Thoracic aorta (tissue), 2 donors: ENCODE measurements at regions not wholly inside any gene's neighbourhood (a gene's known extent, or its start where the extent isn't known, plus 50 kb on each side); places are given as distances from the start of the nearest gene placed in this dataset.

Experiments used
- ATAC-seq: fragments of 150-250 bp; one replicate; pipeline ENCODE4 v1.8.0; 2017; ENCODE audit warnings: low read depth; ENCODE audit not compliant: insufficient number of reproducible peaks, low FRiP score
- DNase-seq: peaks from one replicate; pipeline ENCODE4 v3.0.0-alpha.2; 2020; ENCODE audit warnings: low spot score
- H3K27ac ChIP-seq, 2 donors: fragments of 200-600 bp; sonication (generic); 1 replicate in 1 of 2; 2 replicates in 1 of 2; pipeline ENCODE4 v1.5.1; 2016; ENCODE audit warnings: mild to moderate bottlenecking in 2 of 2, moderate library complexity in 2 of 2
- H3K27me3 ChIP-seq: fragments of 200-600 bp; sonication (generic); replicated peaks from 2 replicates; pipeline ENCODE4 v1.6.0; 2016; ENCODE audit warnings: mild to moderate bottlenecking; ENCODE audit not compliant: insufficient read depth
- H3K36me3 ChIP-seq: fragments of 200-600 bp; sonication (generic); one replicate; pipeline ENCODE4 v1.5.1; 2016
- H3K4me1 ChIP-seq, 2 donors: fragments of 200-600 bp; sonication (generic); 1 replicate in 1 of 2; 2 replicates in 1 of 2; pipeline versions ENCODE4 v1.5.1 to v1.6.0; 2016; ENCODE audit warnings: low read depth in 2 of 2, mild to moderate bottlenecking in 1 of 2; ENCODE audit not compliant: control insufficient read depth in 1 of 2
- H3K4me3 ChIP-seq: fragments of 200-600 bp; sonication (generic); 2 replicates; pipeline ENCODE4 v1.5.1; 2016; ENCODE audit warnings: mild to moderate bottlenecking
- H3K9me3 ChIP-seq: fragments of 200-600 bp; sonication (generic); 2 replicates; pipeline ENCODE4 v1.5.1; 2016
- CTCF ChIP-seq: fragments of 200-600 bp; sonication (generic); IDR thresholded peaks from one replicate; pipeline ENCODE4 v1.5.1; 2019; ENCODE audit warnings: antibody characterized with exemption

- Histone ChIP-seq H3K4me3 (no peak overlapping the region), H3K27ac (no peak overlapping the region), H3K36me3 (no peaks in the 10 kb centered on the region), H3K27me3 (no peaks in the 10 kb centered on the region), H3K4me1 (no peaks in the 10 kb centered on the region), H3K9me3 (no peaks in the 10 kb centered on the region)
- TF ChIP-seq CTCF, result no peak
- ATAC-seq (no peak), DNase-seq (no peak)
Observed at GRCh38 chr16:47849736-47850135, 306.1 kb downstream of the ABCC12 start.

- Histone ChIP-seq H3K36me3 (no peaks in the 10 kb centered on the region), H3K4me1 (no peaks in the 10 kb centered on the region), H3K4me3 (no peak overlapping the region), H3K27ac (no peak overlapping the region), H3K27me3 (no peaks in the 10 kb centered on the region), H3K9me3 (no peaks in the 10 kb centered on the region)
- no peak for TF ChIP-seq CTCF
- ATAC-seq (no peak), DNase-seq (no peak)
Observed at GRCh38 chr16:47848421-47849109, 307.2 kb downstream of the ABCC12 start.

GRCh38 chr16:47847220-47847970 is 308.4 kb downstream of the ABCC12 start:
- H3K4me1 ChIP-seq, result no peaks in the 10 kb centered on the region
- no peak for DNase-seq
- no peak for ATAC-seq
- no peak overlapping the region for H3K27ac ChIP-seq
- H3K27me3 ChIP-seq, result no peaks in the 10 kb centered on the region
- no peak overlapping the region for H3K4me3 ChIP-seq
- H3K36me3 ChIP-seq, result no peaks in the 10 kb centered on the region
- no peak for TF ChIP-seq CTCF
- H3K9me3 ChIP-seq, result no peaks in the 10 kb centered on the region

- ATAC-seq (no peak), DNase-seq (no peak)
- no peaks in the 10 kb centered on the region for H3K4me1 ChIP-seq
- peaks cover 18% of the 10 kb centered on the region for H3K9me3 ChIP-seq
- TF ChIP-seq CTCF, result no peak
- no peaks in the 10 kb centered on the region for H3K36me3 ChIP-seq
- H3K27ac ChIP-seq, result no peak overlapping the region
- no peak overlapping the region for H3K4me3 ChIP-seq
- H3K27me3 ChIP-seq, result no peaks in the 10 kb centered on the region
Observed at GRCh38 chr16:47834485-47835024, 321.2 kb downstream of the ABCC12 start.

- ATAC-seq, result no peak
Observed at GRCh38 chr16:47833771-47834170, 322.0 kb downstream of the ABCC12 start.

More at GRCh38 chr16:47833771-47834170, 322.0 kb downstream of the ABCC12 start:
- no peak for DNase-seq
- H3K27me3 ChIP-seq, result no peaks in the 10 kb centered on the region
- no peak overlapping the region for H3K4me3 ChIP-seq
- H3K4me1 ChIP-seq, result no peaks in the 10 kb centered on the region
- H3K36me3 ChIP-seq, result no peaks in the 10 kb centered on the region
- no peak overlapping the region for H3K27ac ChIP-seq
- H3K9me3 ChIP-seq, result peaks cover 18% of the 10 kb centered on the region
- no peak for TF ChIP-seq CTCF
